AML-193 (cell line): ENCODE measurements at regions not wholly inside any gene's neighbourhood (a gene's known extent, or its start where the extent isn't known, plus 50 kb on each side); places are given as distances from the start of the nearest gene placed in this dataset.

ENCODE experiments used
- DNase-seq, 2 experiments: peaks; one replicate each; lab custom pipeline; 2025; lab: John Stamatoyannopoulos, UW

GRCh38 chr19:31664096-31664495 is 314.9 kb upstream of the TSHZ3 start:
- DNase-seq, result no peak

- DNase-seq, result no peak
Measured at GRCh38 chr19:31664997-31665396, 315.8 kb upstream of the TSHZ3 start.

DNA sequence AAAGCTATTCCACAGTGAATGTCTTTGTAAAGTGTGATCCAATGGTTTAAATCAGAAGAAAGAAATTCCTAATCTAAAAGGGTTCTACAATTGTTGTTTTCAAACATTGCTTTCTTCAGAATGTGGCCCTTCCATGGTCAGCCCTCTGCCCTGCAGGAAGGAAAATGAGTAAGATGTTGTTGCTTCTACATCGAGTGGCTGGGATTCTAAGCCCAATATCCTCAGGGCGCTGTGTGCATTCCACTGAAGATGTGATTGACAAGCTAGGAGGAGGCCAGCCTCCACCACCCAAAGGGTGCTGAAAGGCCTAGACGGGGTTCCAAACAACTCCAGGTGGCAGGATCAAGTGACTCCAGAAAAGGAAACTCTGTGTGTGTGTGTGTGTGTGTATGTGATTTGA is 316.9 kb upstream of the TSHZ3 start:
- DNase-seq, result no peak

DNA sequence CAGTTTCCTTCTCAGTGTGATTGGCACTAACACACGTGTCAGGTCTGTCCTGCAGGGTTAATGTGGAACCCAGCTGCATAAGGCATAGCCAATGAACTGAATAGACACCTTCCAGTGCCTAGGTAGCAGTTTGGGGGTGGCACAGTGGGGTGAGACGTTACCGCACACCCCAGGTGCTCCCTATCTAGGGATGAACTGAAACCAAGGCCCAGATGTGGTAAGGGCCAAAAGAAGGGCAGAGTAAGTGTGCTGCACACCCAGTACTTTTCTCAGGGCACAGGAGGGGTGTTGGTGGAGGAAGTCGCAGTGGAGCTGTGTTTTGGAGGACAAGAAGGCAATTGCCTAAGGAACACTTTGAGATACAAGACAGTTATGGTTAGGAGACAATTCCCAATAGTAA is 317.9 kb upstream of the TSHZ3 start:
- DNase-seq, result no peak

DNA sequence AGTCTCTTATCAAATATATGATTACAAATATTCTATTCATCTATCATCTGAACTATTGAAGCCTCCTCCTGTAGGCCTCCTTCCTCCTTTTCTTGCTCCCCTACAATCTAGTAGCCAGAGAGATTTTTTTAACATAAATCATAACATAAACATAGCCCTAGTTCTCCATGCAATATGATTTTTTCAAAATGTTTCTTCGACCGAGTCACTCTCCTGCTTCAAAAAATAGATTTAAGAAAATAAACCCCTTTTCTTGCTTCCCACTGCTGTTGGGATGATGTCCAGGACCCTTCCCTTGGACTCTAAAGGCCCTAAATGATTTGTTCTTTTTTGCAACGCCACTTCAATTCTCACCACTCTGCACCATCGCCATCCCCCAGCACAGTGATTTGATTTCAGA is 319.7 kb upstream of the TSHZ3 start:
- DNase-seq, result no peak

- no peak for DNase-seq
Measured at GRCh38 chr19:31670931-31671330, 321.7 kb upstream of the TSHZ3 start.

DNA sequence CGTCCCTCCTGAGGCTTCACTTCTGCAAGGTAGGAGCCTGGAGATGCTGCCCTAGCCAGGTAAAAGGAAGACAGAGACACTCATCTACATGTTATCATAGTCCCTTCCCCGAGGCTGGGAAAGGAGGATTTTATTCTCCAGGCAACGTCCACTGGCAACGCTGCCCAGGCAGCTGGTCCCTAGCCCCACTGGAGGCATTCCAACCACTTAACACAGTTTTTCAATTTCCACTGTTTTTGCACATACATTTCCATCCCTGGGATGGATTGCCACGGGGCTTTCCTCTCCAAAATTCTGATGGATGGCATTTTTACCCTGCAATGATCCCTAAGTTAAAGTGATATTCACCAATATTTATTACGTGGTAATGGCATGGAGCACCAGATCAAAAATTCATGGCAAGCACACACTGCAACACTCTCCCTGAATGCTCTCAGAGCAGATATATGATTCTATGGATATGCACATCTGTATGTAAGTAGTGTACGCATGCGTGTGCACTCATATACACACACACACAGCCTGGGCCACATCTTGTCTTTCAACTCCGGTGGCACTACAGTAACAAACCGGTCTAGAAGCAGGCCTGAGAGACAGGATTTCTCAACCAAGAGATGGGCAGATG is 322.3 kb upstream of the TSHZ3 start:
- no peak for DNase-seq

DNA sequence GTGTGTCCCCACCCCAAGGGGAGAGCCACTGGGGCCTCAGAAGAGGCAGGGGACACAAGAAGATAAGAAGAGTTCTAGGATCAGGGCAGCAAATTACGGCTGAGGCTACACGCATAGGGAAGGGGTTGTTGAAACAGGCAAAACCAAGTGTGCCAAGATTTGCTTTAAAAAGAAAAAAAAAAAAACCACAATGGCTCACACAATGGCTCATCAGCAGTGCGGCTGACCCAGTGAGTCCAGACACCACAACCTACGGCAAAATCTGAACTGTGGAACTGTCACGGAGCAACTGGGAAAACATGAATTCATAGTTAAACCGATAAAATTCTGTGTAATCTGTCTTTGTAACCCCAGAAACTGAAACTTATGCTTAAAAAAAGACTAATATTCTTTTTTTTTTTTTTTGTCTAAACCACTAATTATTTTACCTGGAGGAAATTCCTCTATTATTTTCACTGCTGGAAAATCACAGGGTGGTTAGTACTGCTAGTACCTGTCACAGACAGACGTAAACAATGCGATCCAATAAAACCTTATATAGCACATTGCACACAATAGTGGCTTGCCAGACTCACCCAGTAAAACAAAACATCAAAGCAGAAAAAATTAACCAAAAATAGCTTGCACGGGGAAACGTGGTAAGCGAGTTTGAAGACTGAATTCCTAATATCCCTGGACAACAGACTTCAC is 325.4 kb upstream of the TSHZ3 start:
- DNase-seq, result no peak

- no peak for DNase-seq
Measured at GRCh38 chr19:31675193-31675913, 326.1 kb upstream of the TSHZ3 start.

DNA sequence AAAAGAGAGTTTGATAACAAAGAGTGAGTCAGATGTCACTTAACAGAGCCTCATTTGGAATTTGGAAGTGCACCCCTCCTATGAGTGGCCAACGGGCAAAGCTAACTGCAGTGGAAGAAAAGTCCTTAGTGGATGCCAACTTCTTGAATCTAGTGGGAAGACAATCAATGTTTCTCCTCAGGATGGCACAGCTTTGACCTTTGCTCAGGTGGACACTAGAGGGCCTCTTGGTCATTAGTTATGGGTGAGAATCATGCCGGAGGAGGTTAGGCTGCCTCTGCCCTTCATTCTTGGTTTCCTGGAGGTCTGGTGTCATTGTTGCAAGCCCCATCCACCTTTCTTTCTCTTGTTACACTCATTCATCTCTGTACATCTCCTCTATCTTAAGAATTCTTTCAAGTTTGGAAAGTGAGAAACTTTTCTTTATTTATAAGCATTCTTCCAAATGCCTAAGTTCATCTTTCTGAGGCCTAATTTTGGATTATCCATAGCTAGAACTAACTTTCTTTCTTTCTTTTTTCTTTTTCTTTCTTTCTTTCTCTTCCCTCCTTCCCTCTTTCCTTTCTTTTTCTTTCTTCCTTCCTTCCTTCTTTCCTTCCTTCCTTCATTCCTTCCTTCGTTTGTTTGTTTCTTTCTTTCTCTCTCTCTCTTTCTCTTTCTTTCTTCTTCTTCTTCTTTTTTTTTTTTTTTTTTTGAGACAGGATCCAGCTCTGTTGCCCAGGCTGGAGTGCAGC is 327.2 kb upstream of the TSHZ3 start:
- DNase-seq, result peak; percentile 20 to 40

GRCh38 chr19:31678421-31678820 is 329.2 kb upstream of the TSHZ3 start:
- no peak for DNase-seq

- DNase-seq, result no peak
Measured at GRCh38 chr19:31681121-31681520, 331.9 kb upstream of the TSHZ3 start.

DNA sequence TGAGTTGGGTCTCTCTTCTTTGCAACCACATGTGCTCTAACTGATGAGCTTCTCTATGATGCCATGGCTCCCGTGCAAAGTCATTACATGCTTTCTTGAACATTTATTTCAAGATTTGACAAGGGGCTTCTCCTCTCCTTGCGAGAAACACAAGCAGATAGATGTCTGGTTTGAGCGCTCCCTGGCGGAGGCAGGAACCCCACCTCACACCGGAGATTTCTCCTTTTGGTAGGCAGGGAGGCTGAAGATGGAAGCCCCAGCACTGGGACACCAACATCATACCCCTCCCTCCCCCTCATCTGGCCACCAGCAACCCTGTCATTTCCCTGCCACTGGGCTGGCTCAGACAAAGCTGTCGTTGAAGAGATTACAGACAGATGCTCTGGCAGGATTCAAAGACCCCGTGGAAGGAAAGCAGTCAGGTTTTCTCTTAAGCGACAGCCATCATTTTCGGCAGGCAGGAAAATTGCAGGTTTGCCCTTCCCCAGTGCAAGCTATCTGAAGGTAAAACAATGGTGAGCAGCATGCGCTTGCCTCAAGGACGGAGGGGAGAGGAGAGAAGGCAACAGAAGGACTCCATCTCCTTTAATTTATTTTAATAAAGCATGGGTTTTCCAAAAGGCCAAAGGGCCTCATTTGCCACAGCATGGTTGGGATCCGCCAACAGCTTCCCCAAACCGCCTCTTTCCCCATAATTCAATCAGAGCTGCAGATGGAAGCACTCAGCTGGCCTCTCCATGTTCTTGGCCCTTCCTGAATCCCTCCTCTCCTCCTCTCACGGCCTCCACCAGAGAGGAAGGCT is 344.1 kb upstream of the TSHZ3 start:
- DNase-seq, result no peak

GRCh38 chr19:31693933-31694269 is 344.7 kb upstream of the TSHZ3 start:
- DNase-seq, result no peak

DNA sequence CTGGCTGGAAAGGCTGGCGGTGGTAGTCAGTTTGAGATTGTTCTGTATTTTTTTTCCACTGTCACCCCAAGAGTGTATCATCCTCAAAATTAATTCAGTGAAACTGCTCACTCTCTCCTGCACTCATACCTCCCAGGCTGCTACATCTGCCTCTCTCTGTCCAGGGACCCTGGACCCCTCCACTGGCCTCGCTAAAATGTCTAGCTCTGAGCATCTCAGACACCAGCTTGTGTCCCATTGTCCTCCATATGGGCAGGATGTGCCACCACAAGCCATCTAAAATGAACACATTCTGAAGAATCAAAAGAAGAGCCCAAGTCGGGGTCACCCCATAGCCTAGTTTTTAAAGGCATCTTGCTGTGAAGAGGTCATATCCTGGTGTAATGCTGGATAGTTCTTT is 345.5 kb upstream of the TSHZ3 start:
- DNase-seq, result no peak

DNA sequence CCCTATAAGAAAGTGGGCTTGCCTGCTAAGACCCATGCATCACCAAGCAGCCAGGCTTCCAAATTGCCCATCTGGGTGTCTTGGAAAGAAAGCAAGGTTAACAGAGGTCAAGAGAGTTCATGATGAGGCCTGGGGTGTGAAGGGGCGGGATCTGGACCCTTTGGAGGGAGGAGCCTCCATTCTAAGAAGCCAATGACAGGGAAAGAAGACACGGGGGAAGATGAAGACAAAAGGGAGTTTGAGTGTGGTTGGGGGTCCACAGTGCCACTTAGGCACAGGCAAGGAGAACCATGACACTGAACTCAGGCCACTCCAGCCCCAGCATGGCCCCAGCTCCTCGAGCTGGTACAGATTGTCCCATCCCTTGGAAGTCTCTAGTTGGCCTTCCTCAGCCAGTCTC is 350.2 kb upstream of the TSHZ3 start:
- DNase-seq, result no peak

GRCh38 chr19:31701146-31701545 is 351.9 kb upstream of the TSHZ3 start:
- DNase-seq, result no peak

DNA sequence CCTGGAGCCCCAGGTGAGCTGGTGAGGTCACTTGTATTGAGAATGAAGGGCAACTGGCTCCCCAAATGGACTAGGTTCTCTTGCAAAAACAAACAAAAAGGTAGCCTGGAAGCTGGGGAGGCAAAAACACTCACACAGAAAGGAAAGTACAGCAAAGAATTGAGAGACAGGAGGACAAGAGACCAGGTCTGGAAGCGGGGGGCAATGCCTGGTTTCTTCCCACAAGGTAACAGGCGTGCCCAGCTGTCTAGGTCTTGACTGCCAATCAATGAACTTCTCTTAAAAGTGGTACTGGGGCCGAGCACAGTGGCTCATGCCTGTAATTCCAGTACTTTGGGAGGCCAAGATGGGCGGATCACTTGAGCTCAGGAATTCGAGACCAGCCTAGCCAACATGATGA is 356.4 kb upstream of the TSHZ3 start:
- no peak for DNase-seq

DNA sequence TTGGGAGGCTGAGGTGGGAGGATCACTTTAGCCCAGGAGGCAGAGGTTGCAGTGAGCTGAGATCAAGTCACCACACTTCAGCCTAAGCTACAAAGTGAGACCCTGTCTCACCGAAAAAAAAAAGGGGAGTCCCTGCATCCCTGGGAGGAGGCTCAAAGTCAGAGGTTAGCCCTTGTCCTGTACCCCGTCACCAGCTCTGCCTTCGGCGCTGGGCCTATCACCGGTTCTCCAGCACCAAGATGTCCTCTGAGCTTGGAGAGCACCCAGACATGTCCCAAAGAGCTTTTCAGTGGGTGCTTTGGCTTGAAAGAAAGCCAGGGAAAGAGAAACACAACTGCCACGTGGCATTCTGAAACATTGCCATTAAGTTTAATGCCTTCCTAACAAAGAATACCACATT is 356.9 kb upstream of the TSHZ3 start:
- no peak for DNase-seq

DNA sequence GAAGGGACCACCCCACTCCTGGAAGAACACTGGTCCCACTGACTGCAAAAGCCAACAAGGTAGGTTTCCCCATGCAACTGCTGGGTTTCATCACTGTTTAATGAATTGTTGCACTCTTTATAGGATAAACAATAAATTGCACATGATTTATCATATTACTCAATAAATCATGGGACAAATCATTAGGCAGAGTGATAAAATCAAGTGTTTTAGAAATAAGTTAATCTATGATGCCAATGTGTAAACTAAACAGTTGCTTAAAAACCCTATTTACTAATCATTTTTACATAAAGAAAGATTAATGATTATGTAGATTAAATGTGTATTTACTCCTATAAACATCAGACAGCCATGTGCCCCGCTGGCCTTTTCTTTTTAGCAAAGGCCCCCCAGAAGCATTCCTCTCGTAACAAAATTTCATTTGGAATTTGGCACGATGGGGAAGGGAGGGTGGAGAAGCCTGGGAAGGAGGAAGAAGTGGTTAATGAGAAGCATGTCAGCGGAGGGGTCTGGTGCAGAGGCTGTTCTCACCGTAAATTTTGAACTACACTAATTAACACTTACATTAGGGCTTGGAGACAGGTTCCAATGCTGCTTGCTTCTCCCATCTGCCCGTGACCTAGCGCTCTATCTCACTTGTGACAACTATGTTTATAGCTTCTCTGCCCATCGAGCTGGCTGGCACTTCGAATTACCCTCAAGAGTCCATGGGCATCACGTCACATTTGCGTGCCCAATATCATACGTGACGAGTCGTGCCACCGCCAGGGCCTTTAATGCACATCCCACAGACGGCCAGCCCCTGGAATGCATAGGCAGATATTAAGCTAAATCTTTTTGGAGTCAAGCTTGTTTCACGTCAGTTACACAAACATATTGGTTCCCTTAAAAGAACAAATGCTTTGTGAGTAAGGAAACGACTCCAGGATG is 357.7 kb upstream of the TSHZ3 start:
- DNase-seq, result no peak

DNA sequence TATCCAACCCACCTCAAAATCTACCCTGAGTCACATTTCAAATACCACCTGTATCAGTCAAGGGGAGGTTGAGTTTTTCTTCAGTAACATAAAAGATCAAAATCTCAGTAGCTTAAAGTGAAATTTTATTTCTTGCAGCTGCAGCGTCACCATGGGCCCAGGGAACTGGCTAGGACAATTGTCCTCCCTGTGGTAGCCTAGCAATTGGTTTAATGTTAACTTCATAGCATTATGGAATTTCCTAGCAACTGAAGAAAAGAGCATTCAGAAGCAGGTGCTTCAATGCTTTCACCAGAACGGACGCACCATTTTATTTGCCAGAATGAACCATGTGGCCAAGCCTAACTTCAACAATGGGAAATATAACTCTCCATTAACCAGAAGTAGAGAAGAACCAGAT is 359.3 kb upstream of the TSHZ3 start:
- DNase-seq, result no peak
